Mammary epithelial cell (primary cell): ENCODE measurements at regions not wholly inside any gene's neighbourhood (a gene's known extent, or its start where the extent isn't known, plus 50 kb on each side); places are given as distances from the start of the nearest gene placed in this dataset.

Source experiments
- CTCF ChIP-seq, 2 donors: IDR thresholded peaks in 1 of 2; conservative IDR thresholded peaks in 1 of 2; 2 replicates each; pipeline ENCODE4 v1.5.1; 2011 to 2012; ENCODE audit warnings: inconsistent platforms in 2 of 2, low read length in 2 of 2, mild to moderate bottlenecking in 2 of 2, control low read depth in 1 of 2, low read depth in 1 of 2; ENCODE audit not compliant: insufficient read depth in 1 of 2; ENCODE audit errors: extremely low read depth in 1 of 2
- EZH2 ChIP-seq: IDR thresholded peaks from 2 replicates; pipeline ENCODE4 v1.6.1; 2012; ENCODE audit warnings: low read length, inconsistent platforms, borderline replicate concordance

- TF ChIP-seq CTCF (conservative IDR thresholded peaks at IDR 0.05 in 1 of 2, IDR thresholded peaks at IDR 0.05 in 1 of 2; ENCODE audit: extremely low read depth in 1 of 2, insufficient read depth in 1 of 2, low read depth in 1 of 2, low read length in 2 of 2): no peak
- no peak for TF ChIP-seq EZH2
Measured at GRCh38 chr17:77321649-77322513, 181.1 kb downstream of the SEC14L1 start.
